ENCODE measurements at regions not wholly inside any gene's neighbourhood (a gene's known extent, or its start where the extent isn't known, plus 50 kb on each side); places are given as distances from the start of the nearest gene placed in this dataset.

- no peaks in the 10 kb centered on the region for H3K36me3 ChIP-seq
- DNase-seq: no peak
- no peaks in the 10 kb centered on the region for H3K27me3 ChIP-seq
- WGBS, 2 donors: 61 to 74% methylated on average over 4 of the region's 4 CpGs
- H3K4me3 ChIP-seq: no peak overlapping the region
- H3K4me1 ChIP-seq: no peaks in the 10 kb centered on the region
- TF ChIP-seq EP300 (IDR thresholded peaks at IDR 0.05) (no peak), POLR2A (IDR thresholded peaks at IDR 0.05) (no peak), CTCF (IDR thresholded peaks at IDR 0.05) (no peak), POLR2AphosphoS5 (IDR thresholded peaks at IDR 0.05) (no peak)
- H3K9me3 ChIP-seq: no peaks in the 10 kb centered on the region
- ATAC-seq (ENCODE audit: low FRiP score in 2 of 2): no peak
- no peak overlapping the region for H3K27ac ChIP-seq
Observed at GRCh38 chr3:81951636-81952035, 190.2 kb upstream of the GBE1 start.

GRCh38 chr3:81951106-81951505, 189.7 kb upstream of the GBE1 start:
- H3K4me1 ChIP-seq: no peaks in the 10 kb centered on the region
- WGBS, 2 donors: 79 to 91% methylated on average over 6 of the region's 6 CpGs

GRCh38 chr3:81947359-81947758, 185.9 kb upstream of the GBE1 start:
- DNase-seq: no peak
- Histone ChIP-seq H3K9me3 (peaks cover 0 to 17% (median 12%) of the 10 kb centered on the region in 4 donors), H3K27me3 (no peaks in the 10 kb centered on the region), H3K36me3 (no peaks in the 10 kb centered on the region), H3K4me1 (no peaks in the 10 kb centered on the region), H3K27ac (no peak overlapping the region), H3K4me3 (no peak overlapping the region)
- ATAC-seq (ENCODE audit: low FRiP score in 2 of 2): no peak
- WGBS, 2 donors: 89 to 100% methylated on average over 1 of the region's 1 CpG
- TF ChIP-seq POLR2AphosphoS5 (IDR thresholded peaks at IDR 0.05) (no peak), CTCF (IDR thresholded peaks at IDR 0.05) (no peak), POLR2A (IDR thresholded peaks at IDR 0.05) (no peak), EP300 (IDR thresholded peaks at IDR 0.05) (no peak)

More at GRCh38 chr3:81951106-81951505, 189.7 kb upstream of the GBE1 start:
- H3K9me3 ChIP-seq: no peaks in the 10 kb centered on the region
- TF ChIP-seq POLR2A (IDR thresholded peaks at IDR 0.05): no peak
- TF ChIP-seq POLR2AphosphoS5 (IDR thresholded peaks at IDR 0.05): no peak
- no peak for TF ChIP-seq CTCF (IDR thresholded peaks at IDR 0.05)
- TF ChIP-seq EP300 (IDR thresholded peaks at IDR 0.05): no peak
- H3K36me3 ChIP-seq: no peaks in the 10 kb centered on the region
- DNase-seq: no peak
- H3K4me3 ChIP-seq: no peak overlapping the region
- ATAC-seq (ENCODE audit: low FRiP score in 2 of 2): no peak
- H3K27me3 ChIP-seq: no peaks in the 10 kb centered on the region
- H3K27ac ChIP-seq: no peak overlapping the region

GRCh38 chr3:81938681-81939080, 177.2 kb upstream of the GBE1 start:
- Histone ChIP-seq H3K4me1 (no peaks in the 10 kb centered on the region), H3K27me3 (no peaks in the 10 kb centered on the region), H3K27ac (no peak overlapping the region), H3K4me3 (no peak overlapping the region), H3K9me3 (peaks cover 0 to 7% (median 3%) of the 10 kb centered on the region in 4 donors), H3K36me3 (no peaks in the 10 kb centered on the region)
- no peak for DNase-seq
- TF ChIP-seq POLR2AphosphoS5 (IDR thresholded peaks at IDR 0.05): no peak
- no peak for TF ChIP-seq CTCF (IDR thresholded peaks at IDR 0.05)
- TF ChIP-seq POLR2A (IDR thresholded peaks at IDR 0.05): no peak
- TF ChIP-seq EP300 (IDR thresholded peaks at IDR 0.05): no peak
- ATAC-seq (ENCODE audit: low FRiP score in 2 of 2): no peak

GRCh38 chr3:81936817-81937216, 175.4 kb upstream of the GBE1 start:
- Histone ChIP-seq H3K9me3 (no peaks in the 10 kb centered on the region), H3K27ac (no peak overlapping the region), H3K27me3 (no peaks in the 10 kb centered on the region), H3K4me3 (no peak overlapping the region), H3K4me1 (no peaks in the 10 kb centered on the region), H3K36me3 (no peaks in the 10 kb centered on the region)
- no peak for DNase-seq
- TF ChIP-seq POLR2AphosphoS5 (IDR thresholded peaks at IDR 0.05) (no peak), POLR2A (IDR thresholded peaks at IDR 0.05) (no peak), EP300 (IDR thresholded peaks at IDR 0.05) (no peak), CTCF (IDR thresholded peaks at IDR 0.05) (no peak)
- WGBS, 2 donors: 7 to 33% methylated on average over 1 of the region's 1 CpG
- ATAC-seq (ENCODE audit: low FRiP score in 2 of 2): peak in 1 of 2 donors; percentile 43

Data from upper lobe of left lung (tissue), 6 donors.